NCI-H446 treated with DMSO at 0.1 percent for 48 hours (cell line): ENCODE measurements at regions not wholly inside any gene's neighbourhood (a gene's known extent, or its start where the extent isn't known, plus 50 kb on each side); places are given as distances from the start of the nearest gene placed in this dataset.
"Not testable (repeated sequence)": the region's sequence is repeated elsewhere in the genome, so short reads cannot be mapped to it uniquely, and the experiment has no call there.

Experiments used
- DNase-seq: peaks from one replicate; lab custom pipeline; 2025; lab: John Stamatoyannopoulos, UW

DNA sequence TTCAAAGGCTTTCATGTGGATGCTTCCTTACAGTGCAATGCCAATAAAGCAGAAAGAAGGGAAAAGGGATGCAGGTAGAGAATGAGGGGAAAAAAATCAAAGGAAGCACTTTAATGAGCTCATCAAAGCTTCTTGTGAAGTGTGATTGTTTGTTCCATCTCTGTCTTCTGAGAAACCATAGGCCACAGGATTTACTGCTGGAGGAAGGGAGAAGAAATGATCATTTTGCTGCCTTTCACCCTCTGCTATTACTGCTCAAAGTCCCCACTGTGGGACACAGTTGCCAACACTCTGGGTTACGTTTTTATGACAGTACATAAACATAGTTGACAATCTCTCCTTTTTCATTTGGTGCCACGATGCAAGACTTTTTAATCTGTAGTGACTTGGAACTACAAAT lies 558.0 kb upstream of the TECRL start:
- DNase-seq: no peak

DNA sequence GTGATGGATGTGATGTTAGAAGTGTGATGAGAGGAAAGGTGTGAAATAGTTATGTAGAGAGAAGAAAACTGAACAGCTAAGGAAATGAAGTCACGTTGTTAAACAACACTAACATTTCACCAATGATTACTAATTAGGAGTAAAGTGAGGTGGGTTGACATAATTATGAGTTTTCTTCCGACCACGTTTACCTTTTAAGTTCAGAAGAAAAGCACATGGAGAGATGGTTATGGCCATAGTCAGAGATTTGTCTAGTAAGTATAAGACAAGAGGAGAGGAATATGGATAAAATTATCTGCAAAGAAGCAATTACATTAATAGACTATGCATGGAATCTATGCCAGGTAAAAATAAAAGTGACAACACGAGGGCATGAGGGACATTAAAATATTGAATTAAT lies 551.3 kb upstream of the TECRL start:
- DNase-seq: no peak

DNA sequence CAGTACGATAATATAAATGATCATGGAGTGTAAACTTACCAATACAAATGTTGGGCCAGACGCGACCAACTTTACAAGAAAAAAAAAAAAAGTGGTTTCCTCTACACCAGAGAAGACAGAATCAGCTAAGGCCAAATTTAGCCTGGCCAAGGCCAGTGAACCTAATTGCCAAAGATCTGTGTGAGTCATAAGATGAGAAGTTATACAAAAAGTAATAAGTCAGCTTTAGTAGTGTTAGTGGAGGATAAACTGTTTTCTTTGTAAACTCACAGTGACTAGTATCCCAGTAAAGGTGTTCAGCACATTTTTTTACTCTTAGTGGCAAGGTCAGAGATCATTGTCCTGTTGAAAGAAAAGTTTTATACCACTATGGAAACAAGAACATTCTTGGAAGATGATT lies 531.4 kb upstream of the TECRL start:
- DNase-seq: no peak

DNA sequence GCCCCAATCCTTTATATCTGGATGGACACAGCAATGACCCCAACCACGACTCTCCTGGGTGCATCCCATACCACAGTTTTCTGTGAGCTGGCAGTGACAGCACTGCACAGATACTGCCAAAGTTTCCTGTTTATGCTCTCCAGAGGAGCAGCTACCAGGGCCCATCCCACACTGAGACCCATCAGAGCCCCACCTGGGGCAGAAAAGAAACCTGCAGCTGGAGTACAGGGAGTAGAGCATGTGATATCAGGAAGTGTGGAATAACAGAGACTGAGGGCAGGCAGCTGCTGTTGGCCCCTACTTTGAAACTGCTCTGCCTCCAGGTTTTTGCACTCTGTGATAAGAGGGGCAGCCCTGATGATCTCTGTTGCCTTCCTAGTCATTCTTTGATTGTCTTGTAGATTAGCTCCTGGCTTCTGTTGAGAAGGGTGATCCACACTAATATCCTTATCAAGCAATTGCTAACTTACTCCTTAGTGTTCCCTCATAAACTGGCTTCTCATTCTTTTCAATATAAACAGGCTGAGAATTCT lies 526.3 kb upstream of the TECRL start:
- no peak for DNase-seq

DNA sequence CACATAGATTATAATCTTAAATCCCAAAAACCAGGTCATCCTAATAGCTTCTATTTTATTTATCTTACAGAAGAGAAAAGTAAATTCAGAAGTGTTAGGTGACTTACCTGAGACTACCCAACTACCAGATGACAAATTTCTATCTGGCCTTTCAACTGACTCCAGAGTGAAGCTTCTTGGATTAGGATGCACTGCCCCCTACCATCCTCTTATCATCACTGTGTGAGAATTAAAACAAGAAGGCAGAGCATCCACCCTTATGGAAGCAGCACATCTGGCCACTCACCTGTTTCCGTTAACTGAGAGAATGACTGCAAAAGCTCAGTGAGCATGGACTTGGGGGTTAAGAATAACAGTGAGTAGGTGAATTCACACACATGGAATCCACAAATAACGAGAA lies 502.6 kb upstream of the TECRL start:
- DNase-seq: no peak

DNA sequence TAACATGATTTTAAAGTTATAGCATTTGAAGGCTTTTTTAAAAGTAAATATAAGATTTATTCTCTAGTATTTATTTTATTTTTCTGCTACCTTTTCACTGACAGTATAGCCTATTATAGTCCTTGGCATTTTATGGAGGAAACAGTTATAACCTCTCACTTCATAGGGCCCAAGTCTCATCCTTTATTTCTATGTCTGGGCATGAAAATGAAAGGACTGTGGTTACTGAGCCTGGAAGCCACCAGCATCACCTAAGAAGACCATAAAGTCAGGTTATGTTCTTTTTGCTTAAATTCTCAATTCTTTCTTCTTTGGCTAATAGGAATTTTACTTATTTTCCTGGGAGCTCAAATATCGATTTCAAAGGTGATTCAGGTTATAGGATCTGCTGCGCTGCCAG lies 494.7 kb upstream of the TECRL start:
- DNase-seq: no peak

DNA sequence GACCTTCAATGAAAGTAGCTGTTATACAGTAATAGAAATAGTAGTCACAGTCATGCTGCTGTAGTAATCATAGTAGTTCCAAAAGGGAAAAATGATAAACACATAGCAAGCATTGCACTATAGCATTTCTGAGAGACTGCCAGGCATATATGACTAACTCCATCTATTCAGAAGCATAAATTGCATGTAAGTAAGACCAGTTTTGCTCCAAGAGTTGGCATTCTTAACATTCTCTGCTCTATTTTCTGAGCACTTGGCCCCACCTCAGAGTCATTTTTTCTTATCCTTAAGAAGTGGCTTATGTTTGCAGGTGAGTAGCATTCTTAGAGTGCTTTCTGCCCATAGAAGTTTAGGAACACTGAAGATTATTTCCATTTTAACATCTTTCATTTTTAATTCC lies 490.3 kb upstream of the TECRL start:
- DNase-seq: no peak

DNA sequence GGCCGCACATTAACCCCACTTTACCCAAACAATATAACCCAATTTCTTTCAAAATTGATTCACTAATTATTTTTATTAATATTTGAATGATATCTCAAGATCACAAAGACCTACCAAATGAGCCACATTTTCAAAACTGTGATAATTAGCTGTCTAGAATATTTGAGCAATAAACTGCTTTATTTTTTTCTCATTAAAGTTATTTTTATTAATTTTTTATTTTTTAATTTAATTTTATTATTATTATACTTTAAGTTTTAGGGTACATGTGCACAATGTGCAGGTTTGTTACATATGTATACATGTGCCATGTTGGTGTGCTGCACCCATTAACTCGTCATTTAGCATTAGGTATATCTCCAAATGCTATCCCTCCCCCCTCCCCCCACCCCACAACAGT lies 489.8 kb upstream of the TECRL start:
- not testable (repeated sequence) for DNase-seq

DNA sequence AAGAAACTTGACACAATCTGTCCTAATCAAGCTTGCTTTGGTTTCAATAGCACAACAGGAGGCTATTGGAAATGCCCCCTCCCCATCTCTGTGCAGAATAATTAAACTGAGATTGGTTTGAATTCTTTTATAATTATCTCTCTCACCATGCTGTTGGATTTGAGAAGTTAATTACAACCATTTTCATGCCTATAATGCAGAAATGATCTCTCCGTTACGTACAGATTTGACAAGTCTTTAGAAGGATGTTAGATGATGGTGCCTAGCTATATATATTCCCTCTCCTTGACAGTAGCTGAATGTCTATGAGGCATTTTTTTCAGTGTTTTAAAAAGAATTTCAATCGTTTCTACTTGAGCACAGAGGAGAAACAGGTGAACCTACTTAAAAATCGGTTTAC lies 488.4 kb upstream of the TECRL start:
- DNase-seq: no peak

DNA sequence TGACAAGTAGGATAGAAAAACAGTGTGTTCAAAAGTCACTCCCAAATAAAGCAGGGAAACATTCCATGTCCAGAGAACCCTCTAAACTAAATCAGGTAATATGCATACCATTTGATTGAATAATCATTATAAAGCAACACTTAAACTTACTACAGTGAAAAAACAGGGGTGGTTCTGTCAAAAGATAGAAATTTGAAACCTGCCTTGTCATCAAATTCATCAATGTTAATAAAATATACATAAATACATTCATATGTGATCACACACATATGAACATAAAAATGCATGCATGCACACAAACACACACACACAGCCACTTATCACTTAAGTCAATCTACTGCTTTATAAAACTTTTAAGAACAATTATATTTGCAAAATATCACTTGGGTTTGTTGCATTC lies 485.8 kb upstream of the TECRL start:
- no peak for DNase-seq

DNA sequence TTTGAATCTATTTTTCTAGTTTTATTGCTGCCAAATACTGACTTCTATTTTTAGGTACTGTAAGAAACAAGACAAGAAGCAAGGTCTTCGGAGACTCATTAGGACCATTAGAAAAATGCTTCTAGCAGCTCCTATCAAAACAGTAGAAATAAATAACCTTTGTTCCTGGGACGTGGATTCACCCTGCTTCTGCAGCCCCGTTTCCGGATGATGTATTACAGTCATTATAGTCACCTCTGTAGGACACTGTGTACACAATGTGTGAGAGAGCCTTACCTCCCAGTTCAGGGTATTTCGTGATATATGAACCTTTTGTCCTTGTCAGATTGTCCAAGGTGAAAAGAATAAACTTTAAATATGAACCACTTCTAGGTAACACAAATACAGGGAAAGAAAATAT lies 484.0 kb upstream of the TECRL start:
- DNase-seq: no peak

DNA sequence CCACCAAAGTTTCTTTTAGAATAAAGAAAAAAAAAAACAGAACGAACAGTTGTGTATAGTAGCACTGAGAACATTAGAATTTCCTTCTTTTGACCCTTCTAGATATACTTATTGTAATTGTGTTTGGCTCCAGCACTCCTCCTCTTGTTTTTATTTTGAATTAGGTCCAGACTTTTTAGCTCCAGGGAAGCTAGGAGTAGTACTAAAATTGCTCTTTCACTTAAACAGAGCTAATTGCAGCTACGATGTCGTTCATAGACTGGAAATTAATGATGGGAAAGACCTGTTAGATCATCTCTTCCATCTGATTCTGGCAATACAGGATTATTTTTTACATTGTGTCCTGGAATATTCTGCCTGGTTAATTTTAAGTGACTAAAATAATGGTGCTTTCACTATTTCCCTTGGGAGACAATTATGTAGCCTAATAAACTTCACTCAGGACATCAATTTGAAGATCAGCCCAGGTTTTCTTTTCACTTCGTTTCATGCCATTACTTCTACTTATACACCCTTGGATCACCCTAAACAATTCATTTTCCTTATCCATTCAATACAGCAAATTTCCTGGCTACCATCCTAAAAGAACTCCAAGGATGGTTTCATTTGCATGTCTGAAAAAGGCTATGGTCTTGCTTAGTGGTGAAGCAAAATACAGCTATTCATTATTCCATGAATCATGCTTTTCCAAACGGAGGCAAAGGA lies 480.8 kb upstream of the TECRL start:
- DNase-seq: peak; percentile 81

DNA sequence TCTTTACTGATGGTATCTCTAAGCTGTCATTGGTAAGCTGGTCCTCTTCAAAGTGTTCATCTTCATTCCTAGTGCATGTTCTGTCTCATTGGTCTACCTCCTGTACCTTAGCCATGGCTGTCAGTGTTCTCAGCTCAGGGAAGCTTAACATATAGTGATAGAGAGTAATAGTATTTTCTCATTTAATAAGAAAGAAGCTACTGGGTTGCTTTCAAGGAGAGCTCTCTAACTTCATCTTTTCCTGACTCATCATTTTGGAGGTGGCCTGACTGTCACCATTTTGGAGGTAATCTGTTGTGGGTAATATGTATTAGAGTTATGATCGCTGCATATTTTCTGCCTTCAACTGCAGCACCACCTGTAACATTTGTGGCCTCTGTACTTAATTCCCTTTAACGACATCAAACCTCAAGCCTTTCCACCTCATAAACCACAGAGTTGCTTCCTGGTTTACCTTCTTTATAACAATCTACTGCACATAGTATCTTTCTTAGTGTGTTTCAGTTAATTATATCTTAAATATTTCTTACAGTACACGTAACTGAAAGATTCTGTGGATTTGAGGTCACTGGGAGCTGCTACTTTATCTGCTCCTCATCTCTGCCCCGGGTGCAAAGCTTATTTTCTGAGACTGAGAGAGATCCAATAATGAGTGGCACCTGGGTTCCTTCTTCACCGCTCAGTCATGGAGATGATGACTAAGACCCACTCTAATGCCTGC lies 474.0 kb upstream of the TECRL start:
- DNase-seq: no peak

DNA sequence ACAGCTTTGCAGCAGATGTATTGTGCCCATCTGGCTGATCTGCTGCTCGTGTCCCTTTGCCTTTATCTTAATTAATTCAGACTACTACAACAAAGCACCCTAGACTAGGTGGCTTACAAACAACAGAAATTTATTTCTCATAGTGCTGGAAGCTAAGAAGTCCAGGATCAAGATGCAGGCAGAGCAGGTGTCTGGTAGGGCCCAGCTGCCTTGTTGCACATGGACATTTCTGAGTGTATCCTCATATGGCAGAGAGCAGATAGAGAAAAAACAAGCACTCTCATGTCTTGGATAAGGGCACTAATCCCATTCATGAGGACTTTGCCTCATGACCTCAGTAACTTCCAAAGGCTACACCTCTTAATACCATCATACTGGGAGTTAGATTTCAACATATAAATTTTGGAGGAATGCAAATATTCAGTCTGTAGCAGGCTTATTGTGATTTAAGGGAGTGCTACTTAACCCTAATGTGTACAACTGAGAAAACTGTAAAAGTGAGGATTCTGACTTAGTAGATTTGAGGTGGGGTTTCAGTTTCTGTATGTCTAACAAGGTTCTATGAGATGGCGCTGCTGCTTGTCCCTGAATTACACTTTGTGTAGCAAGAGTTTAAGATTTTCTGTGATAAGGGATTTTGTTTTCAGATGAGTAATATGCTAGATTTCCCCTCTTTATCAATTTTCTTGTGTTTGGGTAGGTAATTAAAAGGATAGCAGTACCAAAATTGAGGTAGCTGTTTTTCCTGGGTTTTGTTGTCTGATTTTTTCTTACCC lies 473.2 kb upstream of the TECRL start:
- DNase-seq: no peak

DNA sequence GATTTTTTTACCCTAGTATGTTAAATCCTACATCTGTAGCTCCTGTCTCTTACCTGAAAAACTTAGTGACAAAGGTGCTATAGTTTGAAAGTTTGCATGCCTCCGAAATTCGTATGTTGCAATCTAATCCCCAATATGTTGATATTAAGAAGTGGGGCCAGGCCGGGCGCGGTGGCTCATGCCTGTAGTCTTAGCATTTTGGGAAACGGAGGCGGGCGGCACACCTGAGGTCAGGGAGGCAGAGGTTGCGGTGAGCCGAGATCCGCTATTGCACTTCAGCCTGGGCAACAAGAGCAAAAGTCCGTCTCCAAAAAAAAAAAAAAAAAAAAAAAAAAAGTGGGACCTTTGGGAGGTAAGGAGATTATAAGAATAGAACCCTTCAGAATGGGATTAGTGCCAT lies 471.3 kb upstream of the TECRL start:
- no peak for DNase-seq

DNA sequence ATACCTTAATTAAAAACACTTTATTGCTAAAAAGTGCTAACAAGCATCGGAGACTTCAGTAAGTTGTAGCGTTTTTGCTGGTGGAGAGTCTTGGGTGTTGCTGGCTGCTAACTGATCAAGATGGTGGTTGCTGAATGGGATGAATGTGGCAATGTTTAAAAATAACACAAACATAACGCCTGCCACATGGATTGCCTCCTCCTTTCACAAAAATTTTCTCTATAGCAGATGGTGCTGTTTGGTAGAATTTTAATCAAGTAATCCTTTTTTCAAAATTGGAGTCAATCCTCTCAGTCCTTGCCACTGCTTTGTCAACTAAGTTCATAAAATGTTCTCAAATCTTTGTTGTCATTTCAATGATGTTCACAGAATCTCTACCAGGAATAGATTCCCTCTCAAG lies 466.8 kb upstream of the TECRL start:
- no peak for DNase-seq

DNA sequence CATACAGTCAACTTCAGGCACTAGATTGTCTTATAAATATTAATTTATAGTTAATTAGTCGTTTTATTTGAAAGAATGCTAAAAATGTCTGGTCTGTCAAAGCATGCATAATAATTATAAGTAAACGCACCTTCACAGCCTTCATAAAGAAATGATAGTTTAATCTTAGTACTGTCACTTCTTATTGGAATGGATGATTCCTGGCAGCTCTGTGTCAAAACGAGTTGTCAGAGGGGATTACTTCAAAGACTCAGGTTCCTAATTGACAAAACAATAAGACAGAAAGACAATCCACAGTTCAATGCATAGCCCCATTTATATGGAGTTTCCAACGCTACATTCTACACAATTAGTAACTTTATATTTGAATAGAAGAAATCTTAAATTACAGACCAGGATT lies 461.3 kb upstream of the TECRL start:
- no peak for DNase-seq

DNA sequence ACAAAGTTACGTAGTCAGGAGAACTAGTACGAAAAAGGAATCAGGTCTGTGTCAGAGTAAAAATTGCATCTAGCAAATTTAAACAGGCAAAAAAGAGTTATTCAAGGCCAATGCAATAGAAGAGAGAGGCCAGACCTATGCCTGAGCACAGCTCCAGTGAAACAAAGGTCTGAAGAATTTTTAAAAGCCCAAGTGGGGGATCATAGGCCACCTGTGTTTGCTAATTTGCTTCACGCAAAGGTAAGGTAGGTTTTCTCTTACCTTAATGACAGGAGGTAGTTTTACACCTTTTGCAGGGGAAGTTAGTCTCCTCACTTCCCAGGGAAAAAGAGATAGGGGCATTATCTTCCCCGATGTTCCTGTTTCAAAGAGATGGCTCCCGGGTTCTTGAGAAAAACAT lies 448.6 kb upstream of the TECRL start:
- DNase-seq: no peak

DNA sequence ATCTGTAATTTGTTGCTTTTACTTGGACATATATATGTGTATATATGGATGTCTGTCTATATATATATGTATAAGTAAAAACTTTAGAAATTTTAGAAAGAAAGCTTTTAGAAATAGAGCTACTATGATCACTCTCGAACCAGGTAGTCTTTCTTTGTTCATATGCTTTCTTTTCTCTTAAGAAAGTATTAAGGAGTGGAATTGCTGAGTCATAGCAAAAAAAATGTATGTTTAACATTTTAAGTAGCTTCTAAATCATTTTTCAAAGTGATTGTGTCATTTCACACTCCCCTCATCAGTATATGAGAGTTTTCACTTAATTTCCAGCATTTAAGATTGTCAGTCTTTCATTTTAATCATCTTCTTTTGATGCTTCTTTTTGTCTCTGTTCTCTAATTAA lies 447.9 kb upstream of the TECRL start:
- no peak for DNase-seq

DNA sequence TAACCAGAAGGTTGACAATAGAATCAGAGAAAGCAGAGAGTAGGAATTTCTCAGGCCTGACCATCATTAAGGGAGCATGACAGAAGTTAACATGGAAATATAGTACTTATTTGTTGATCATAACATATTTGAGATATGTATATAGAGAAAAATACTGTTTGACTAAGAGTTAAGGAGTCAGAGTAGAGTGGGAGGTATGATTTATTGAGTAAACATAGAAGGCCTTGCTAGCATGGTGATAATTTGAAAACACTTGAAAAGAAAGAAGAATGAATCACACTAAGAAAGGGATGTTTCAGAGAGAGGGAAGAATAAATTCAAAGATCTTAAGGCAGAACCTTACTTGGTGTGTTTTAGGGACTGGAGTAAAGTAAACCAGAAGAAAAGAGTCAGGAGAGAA lies 437.2 kb upstream of the TECRL start:
- no peak for DNase-seq

DNA sequence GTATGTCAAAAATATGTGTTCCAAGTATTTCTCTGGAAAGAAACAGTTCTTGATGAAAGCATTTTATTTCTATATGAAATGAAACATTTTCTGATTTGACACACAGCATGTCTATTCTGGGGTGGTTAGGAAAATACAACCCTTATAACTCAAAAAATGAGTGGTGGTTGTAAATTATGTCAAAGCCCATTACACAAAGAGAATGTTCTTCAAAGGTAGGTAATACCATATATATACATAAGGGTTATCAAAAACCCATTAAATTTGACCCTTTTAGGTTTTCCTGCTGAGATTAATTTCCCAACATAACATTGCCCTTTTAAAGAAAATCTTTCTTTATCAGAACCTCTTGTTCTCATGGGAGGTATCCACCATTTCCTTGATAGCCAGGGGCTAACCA lies 420.5 kb upstream of the TECRL start:
- no peak for DNase-seq

DNA sequence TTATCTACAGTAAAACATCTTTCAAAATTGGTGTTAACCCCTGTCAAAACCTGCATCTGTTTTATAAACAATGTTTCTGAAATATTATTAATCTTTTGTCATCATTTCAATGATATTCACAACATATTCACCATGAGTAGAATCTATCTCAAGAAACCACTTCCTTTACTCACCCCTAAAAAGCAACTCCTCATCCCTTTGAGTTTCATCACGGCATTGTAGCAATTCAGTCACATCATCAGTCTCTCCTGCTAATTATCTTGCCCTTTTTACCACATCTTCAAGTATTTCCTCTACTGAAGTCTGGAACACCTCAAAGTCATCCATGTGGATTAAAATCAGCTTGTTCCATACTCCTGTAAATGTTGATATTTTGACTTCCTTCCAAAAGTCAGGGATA lies 415.3 kb upstream of the TECRL start:
- no peak for DNase-seq

DNA sequence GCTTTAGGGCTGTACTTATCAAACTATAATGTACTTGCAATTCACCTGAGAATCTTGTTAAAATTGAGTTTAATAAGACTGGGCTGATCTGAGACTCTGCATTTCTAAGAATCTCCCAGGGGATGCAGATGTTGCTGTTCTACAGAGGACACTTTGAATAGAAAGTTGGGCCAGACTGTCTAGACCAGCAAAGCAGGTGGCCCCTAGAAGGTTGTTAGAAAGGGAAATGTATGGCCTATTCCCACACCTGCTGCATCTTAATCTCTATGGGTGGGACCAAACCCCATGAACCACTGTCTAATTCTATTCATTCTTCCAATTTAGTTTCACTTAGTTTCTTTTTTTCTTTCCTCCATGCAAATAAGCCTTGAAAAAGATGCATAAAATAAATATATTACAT lies 413.2 kb upstream of the TECRL start:
- DNase-seq: no peak
